ENCODE measurements at regions not wholly inside any gene's neighbourhood (a gene's known extent, or its start where the extent isn't known, plus 50 kb on each side); places are given as distances from the start of the nearest gene placed in this dataset.
"Not testable (repeated sequence)": the region's sequence is repeated elsewhere in the genome, so short reads cannot be mapped to it uniquely, and the experiment has no call there.

DNA sequence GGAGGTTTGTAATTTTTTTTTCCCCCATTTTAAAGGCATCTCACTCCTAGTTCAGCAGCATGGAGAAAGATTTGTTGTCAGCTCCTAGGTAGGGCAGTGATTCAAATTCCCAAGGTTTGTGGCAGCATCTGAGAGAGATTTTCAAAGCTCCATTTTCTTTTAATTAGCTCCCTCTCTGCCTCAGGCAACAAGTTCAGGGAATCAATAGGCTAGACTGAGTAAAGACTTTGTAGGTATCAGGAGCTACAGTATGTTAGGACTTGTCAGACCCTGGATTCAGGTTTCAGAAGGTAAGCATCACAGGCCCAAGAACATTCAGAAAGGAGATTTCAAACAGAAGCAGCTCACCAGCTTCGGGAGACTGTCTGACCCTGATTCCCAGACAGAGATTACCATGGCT is 273.3 kb upstream of the ERBB4 start:
- no peak for ATAC-seq

DNA sequence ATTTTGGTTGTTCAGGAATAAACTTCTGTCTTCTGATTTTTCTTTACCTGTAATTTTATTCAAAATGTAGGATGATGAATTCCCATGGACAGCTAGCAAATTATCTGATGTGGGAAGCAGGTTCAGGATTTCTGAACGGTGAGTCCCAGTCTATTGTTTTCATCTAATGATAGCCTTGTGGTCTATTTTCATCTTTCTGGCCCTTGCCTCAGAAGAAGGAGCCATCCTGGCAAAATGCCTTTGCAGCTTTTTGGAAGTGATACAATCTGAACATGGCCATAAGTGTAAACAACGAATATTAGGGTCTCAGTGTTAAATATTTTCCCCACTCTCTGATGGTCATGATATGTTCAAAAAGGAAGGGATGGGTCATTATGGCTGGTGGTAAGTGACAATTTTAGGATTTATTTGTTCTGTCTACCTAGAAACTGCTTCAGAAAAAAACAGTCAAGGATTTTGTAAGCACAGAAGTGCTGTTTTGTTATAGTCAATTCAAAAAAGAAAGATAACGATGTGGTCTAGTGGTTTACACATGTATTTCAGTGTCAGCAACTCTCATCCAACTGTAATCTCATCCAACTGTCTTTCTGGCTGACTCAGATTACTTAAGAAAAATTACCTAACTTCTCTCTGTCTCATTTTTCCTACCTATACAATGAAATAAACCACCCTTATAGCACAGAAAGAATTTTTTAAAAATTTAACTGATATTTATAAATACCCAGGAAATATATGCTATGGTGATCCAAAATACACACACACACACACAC is 272.6 kb upstream of the ERBB4 start:
- ATAC-seq (peak; percentile 44), DNase-seq (no peak)
- no peak overlapping the region for H3K27ac Mint-ChIP-seq
- H3K27me3 Mint-ChIP-seq, result peaks cover 1% of the 10 kb centered on the region
- no peaks in the 10 kb centered on the region for H3K9me3 Mint-ChIP-seq
- no peak overlapping the region for H3K4me3 Mint-ChIP-seq
- H3K36me3 Mint-ChIP-seq (ENCODE audit: low read depth), result no peaks in the 10 kb centered on the region
- H3K4me1 Mint-ChIP-seq, result peaks cover 13% of the 10 kb centered on the region

More for the DNA sequence above, 273.3 kb upstream of the ERBB4 start:
- H3K27me3 Mint-ChIP-seq, result peaks cover 1% of the 10 kb centered on the region
- no peak for DNase-seq
- no peaks in the 10 kb centered on the region for H3K36me3 Mint-ChIP-seq (ENCODE audit: low read depth)
- H3K4me3 Mint-ChIP-seq, result no peak overlapping the region
- H3K9me3 Mint-ChIP-seq, result no peaks in the 10 kb centered on the region
- no peak overlapping the region for H3K27ac Mint-ChIP-seq
- peaks cover 13% of the 10 kb centered on the region for H3K4me1 Mint-ChIP-seq

DNA sequence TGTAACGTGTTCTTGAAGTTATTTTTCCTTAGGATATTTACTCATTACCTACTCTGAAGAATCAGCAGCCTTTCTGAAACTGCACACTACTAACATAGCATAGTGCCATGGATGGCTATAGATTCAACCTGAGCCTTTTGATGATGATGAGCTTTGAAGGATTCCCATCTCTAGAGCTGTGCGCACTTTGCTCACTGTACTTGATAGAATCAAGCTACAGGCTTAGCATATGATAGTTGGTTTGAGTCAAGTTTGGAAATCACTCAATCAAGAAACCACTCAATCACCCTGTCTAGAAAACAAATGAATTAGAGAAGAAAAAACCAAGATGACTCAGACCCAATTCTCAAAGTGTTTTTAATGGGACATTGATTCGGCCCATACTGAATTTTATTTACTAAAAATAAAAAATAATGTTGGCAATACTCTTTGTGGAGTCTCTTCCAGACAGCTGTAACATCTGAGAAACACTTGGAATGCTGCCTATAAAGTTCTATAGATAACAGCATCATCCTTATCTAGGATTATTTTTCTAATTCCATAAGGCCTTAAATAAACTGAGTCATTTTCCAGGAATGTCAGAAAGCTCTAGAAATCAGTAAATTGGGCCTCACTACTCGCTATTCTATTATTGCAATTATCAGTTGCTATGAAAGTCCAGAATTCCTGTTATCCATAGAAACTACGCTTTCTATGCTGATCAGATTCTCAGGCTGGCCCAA is 259.0 kb upstream of the ERBB4 start:
- ATAC-seq, result peak; percentile 43
- no peaks in the 10 kb centered on the region for H3K4me1 Mint-ChIP-seq
- H3K4me3 Mint-ChIP-seq, result no peak overlapping the region
- H3K36me3 Mint-ChIP-seq (ENCODE audit: low read depth), result no peaks in the 10 kb centered on the region
- no peaks in the 10 kb centered on the region for H3K27me3 Mint-ChIP-seq
- DNase-seq, result no peak
- no peaks in the 10 kb centered on the region for H3K9me3 Mint-ChIP-seq
- H3K27ac Mint-ChIP-seq, result no peak overlapping the region

DNA sequence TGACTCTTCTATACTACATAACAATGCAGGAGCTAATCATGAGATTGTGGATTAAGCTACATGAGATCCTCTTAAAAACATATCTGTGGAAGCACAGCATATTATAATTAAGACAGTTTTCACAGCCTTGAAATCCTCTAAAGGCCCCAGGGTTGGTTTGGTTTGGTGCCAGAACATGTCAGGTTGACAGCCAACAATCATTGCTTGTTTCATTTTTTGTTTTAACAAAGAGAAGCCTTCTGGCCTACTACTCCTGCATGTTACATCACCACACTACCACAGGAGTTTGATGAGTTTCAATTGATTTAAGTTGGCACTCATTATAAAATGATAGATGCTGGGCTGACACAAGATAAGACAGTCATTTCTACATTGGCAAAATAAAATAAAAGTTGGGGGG is 255.9 kb upstream of the ERBB4 start:
- DNase-seq, result no peak
- Mint-ChIP-seq H3K4me1 (no peaks in the 10 kb centered on the region), H3K36me3 (ENCODE audit: low read depth) (no peaks in the 10 kb centered on the region), H3K9me3 (no peaks in the 10 kb centered on the region), H3K27ac (no peak overlapping the region), H3K4me3 (no peak overlapping the region), H3K27me3 (no peaks in the 10 kb centered on the region)
- no peak for ATAC-seq

DNA sequence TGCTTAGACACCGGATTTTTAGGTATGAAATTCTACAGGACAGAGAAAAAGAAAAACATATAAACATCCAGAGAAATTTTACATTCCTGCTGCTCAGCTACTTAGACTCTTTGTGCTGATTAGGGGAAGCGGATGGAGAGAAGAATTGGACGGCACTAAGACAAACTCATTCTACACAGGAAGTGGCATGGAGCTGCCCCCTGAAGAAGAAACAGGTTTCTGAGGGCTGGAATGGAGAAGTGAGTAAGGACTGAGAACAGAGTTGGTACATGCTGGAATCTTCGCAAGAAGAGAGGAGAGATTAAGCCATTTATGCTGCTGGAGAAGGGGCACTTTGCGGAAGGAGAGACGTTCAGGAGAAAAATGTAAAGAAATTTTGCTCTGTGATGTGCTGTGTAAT is 253.0 kb upstream of the ERBB4 start:
- Mint-ChIP-seq H3K27ac (no peak overlapping the region), H3K4me3 (no peak overlapping the region), H3K4me1 (no peaks in the 10 kb centered on the region), H3K36me3 (ENCODE audit: low read depth) (no peaks in the 10 kb centered on the region), H3K27me3 (no peaks in the 10 kb centered on the region), H3K9me3 (peaks cover 4% of the 10 kb centered on the region)
- DNase-seq (no peak), ATAC-seq (no peak)

DNA sequence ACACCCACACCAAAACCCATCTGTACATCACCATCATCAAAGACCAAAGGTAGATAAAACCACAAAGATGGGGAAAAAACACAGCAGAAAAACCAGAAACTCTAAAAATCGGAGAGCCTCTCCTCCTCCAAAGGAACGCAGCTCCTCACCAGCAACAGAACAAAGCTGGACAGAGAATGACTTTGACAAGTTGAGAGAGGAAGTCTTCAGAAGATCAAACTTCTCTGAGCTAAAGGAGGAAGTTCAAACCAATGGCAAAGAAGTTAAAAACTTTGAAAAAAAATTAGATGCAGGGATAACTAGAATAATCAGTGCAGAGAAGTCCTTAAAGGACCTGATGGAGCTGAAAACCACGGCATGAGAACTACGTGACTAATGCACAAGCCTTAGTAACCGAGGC is 247.5 kb upstream of the ERBB4 start:
- not testable (repeated sequence) for H3K27ac Mint-ChIP-seq; ATAC-seq; DNase-seq; H3K27me3 Mint-ChIP-seq; H3K4me3 Mint-ChIP-seq; H3K4me1 Mint-ChIP-seq; H3K36me3 Mint-ChIP-seq (ENCODE audit: low read depth)
- H3K9me3 Mint-ChIP-seq, result peaks cover 21% of the 10 kb centered on the region

DNA sequence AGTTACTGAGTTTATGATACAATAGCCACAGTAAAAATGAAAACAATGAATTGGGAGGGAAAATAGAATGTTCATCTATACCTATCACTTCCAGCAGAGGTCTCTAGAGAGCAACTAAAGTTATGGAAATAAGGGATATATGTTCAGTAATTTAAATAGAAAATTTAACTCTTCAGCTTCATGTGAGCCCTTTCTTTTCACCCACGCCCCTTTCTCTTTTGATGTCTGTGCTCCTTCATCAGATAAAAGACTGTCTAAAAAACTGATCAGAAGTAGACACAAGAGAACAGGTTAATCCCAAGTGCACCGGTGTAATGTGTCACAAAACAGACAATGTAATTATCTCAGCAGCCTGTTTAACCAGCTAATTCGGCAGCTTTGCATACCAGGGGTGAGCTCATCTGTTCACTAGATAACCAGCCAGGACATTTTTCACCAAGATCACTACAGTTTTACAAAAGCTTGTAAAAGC is 238.5 kb upstream of the ERBB4 start:
- Mint-ChIP-seq H3K27me3 (no peaks in the 10 kb centered on the region), H3K9me3 (no peaks in the 10 kb centered on the region), H3K36me3 (ENCODE audit: low read depth) (no peaks in the 10 kb centered on the region), H3K4me3 (no peak overlapping the region), H3K4me1 (peaks cover 4% of the 10 kb centered on the region), H3K27ac (no peak overlapping the region)
- no peak for ATAC-seq
- DNase-seq, result no peak

DNA sequence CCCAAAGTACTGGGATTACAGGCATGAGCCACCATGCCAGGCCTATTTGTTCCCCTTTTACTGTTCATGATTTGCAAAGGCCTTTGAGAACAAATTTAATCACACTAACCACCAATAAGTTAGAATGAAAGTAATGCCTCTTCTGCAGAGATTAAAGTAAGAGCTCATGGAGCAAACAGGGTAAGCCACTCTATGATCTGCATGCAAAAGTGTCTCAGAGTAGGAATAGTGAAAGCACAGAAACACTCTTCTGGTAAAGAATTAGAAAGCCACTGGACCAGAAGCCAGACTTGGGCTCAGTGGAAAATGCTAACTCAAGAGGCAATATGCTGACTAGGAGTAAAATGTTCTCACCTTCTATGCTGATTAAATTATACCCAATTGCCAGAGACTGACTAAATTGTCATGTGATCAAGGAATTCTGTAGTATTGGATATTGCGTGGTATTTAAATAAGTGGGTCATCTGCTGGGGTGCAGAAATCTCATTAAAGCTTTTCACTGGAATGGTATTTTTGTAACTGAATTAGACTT is 235.3 kb upstream of the ERBB4 start:
- no peaks in the 10 kb centered on the region for H3K27me3 Mint-ChIP-seq
- ATAC-seq, result no peak
- no peaks in the 10 kb centered on the region for H3K36me3 Mint-ChIP-seq (ENCODE audit: low read depth)
- H3K4me1 Mint-ChIP-seq, result peaks cover 4% of the 10 kb centered on the region
- no peak overlapping the region for H3K27ac Mint-ChIP-seq
- no peaks in the 10 kb centered on the region for H3K9me3 Mint-ChIP-seq
- no peak overlapping the region for H3K4me3 Mint-ChIP-seq
- DNase-seq, result no peak

DNA sequence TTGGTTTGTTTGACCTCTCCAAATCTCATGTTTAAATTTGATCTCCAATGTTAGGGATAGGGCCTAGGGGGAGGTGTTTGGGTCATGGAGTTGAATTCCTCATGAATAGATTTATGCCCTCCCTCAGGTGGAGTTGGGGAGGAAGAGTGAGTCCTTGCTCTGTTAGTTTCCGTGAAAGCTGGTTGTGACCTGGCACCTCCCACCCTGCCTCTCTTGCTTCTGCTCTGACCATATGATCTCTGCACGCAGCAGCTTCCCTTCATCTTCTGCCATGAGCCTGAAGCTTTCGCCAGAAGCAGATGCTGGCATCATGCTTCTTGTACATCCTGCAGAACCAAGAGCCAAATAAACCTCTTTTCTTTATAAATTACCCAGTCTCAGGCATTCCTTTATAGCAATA is 231.6 kb upstream of the ERBB4 start:
- H3K4me3 Mint-ChIP-seq, result no peak overlapping the region
- H3K27me3 Mint-ChIP-seq, result no peaks in the 10 kb centered on the region
- no peaks in the 10 kb centered on the region for H3K4me1 Mint-ChIP-seq
- no peaks in the 10 kb centered on the region for H3K9me3 Mint-ChIP-seq
- ATAC-seq, result no peak
- DNase-seq, result no peak
- H3K36me3 Mint-ChIP-seq (ENCODE audit: low read depth), result no peaks in the 10 kb centered on the region
- H3K27ac Mint-ChIP-seq, result no peak overlapping the region

DNA sequence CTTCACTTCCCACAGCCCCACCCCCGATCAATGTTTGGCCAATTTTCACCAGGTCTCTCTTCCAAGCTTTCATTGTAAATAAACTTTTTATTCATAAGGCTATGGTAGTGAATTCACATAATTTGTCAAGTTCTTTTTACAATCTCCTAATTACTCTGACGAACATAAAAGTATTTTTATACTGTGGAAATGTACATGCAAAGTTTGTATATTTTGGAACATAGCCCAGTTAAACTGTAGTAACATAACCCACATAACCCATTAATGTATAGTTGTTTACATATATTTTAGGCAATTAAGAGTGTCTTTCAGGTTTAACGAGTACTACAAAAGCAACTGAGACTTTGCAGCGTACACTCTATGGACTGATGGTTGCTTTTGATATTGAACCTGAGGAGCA is 228.3 kb upstream of the ERBB4 start:
- Mint-ChIP-seq H3K4me1 (no peaks in the 10 kb centered on the region), H3K4me3 (no peak overlapping the region), H3K36me3 (ENCODE audit: low read depth) (no peaks in the 10 kb centered on the region), H3K9me3 (peaks cover 4% of the 10 kb centered on the region), H3K27ac (no peak overlapping the region), H3K27me3 (no peaks in the 10 kb centered on the region)
- no peak for DNase-seq
- no peak for ATAC-seq

DNA sequence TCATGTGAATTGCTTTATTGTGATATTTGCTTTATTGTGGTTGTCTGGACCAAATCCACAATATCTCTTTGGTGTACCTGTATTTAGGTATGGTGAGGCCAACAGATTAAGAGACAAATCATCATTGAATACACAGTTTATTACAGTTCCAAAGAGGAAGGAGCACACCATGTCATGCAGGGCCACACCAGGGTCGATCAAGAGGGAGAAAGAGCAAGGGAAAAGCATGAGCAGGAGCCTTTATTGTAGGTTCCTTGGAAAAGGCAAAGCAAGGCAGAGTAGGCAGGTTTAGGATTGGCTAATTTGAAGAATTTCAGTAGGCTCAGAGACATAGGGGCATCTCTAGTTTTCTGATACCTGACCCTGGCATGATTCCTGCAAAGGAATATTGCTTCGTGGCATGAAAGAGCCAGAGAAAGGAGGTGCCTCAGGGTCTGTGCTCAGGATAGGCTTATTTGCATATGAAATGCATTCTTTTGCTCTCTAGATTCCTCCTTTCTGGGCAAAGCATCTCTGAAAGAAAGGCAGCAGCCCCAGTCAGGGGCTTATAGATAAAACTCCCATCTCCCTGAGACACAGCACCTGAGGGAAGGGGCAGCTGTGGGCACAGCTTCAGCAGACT is 214.2 kb upstream of the ERBB4 start:
- no peaks in the 10 kb centered on the region for H3K36me3 Mint-ChIP-seq (ENCODE audit: low read depth)
- peaks cover 30% of the 10 kb centered on the region for H3K9me3 Mint-ChIP-seq
- DNase-seq (no peak), ATAC-seq (no peak)
- H3K27me3 Mint-ChIP-seq, result no peaks in the 10 kb centered on the region
- H3K4me3 Mint-ChIP-seq, result no peak overlapping the region
- no peak overlapping the region for H3K27ac Mint-ChIP-seq
- H3K4me1 Mint-ChIP-seq, result no peaks in the 10 kb centered on the region

DNA sequence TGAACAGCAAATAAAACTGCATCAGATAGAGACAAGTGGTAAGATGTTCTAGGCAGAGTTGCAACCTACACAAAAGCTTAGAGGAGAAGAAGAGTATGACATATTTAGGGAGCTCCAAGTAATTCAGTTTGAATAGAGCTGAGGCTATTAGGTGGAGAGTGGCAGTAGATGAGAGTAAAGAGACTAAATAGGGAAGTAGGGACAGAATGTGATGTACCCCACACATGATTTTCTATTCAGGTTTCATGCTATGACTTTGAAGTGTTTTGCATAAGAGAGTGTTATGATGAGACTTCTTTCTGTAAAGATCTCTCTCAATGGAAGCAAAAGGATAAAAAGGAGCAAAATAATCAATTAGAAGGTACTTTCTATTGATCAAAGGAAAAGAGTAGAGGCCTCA is 206.8 kb upstream of the ERBB4 start:
- H3K27ac Mint-ChIP-seq, result no peak overlapping the region
- H3K4me1 Mint-ChIP-seq, result no peaks in the 10 kb centered on the region
- no peaks in the 10 kb centered on the region for H3K36me3 Mint-ChIP-seq (ENCODE audit: low read depth)
- H3K4me3 Mint-ChIP-seq, result no peak overlapping the region
- no peaks in the 10 kb centered on the region for H3K27me3 Mint-ChIP-seq
- DNase-seq, result no peak
- H3K9me3 Mint-ChIP-seq, result no peaks in the 10 kb centered on the region
- no peak for ATAC-seq

DNA sequence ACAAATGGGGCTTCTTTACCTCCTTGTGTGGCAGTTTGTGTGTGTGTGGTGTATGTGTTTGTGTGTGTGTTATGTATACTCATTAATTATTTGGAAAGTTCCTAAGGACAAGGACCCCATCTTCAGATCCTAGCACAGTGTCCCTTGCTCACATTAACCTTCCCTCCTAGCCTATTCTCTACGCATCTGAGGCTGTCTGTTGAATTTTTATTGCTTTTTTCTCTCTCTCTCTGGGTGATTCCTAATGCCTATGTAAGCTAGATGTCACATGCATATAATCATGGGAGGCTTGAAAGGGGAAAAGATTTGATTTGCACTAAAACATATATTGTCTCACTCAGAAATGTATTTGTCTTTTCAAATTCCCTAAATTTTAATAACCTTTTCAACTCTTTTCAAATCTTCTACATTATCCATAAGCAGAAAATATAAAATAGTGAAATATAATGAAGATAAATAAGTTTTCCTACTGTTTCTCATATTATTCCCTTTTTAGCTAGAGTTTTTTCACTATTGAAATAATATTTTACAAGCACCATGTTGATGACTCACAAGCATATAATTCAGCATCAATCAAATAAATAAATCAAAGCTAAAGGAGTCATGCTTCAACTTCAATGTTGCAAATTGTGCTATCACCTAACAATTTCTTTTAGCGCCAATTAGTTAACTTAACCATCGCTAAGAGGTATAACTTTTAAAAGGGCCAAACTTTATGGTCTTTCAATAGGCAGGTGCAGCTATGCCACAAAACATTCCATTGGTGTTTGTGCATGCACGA is 199.0 kb upstream of the ERBB4 start:
- DNase-seq (no peak), ATAC-seq (no peak)
- no peaks in the 10 kb centered on the region for H3K4me1 Mint-ChIP-seq
- H3K27me3 Mint-ChIP-seq, result peaks cover 4% of the 10 kb centered on the region
- no peaks in the 10 kb centered on the region for H3K36me3 Mint-ChIP-seq (ENCODE audit: low read depth)
- H3K27ac Mint-ChIP-seq, result no peak overlapping the region
- H3K4me3 Mint-ChIP-seq, result no peak overlapping the region
- H3K9me3 Mint-ChIP-seq, result no peaks in the 10 kb centered on the region

DNA sequence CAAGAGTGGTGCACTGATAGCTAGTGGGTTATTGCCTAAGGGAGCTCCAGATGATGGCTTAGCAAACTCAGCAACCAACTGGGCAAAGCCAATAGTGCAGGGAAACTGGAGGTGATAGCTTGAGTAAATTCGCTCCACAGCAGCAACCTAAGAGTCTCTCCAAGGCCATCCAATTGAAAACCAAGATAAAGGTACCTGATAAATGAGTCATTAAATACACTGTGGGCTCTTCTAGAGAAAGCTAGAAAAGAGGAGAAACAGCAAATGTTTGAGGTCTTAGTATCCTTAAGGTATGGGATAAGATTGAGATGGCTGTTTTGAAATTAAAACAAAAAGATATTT is 197.8 kb upstream of the ERBB4 start:
- Mint-ChIP-seq H3K4me1 (peaks cover under 1% of the 10 kb centered on the region), H3K27me3 (peaks cover 4% of the 10 kb centered on the region), H3K4me3 (no peak overlapping the region), H3K27ac (no peak overlapping the region), H3K36me3 (ENCODE audit: low read depth) (no peaks in the 10 kb centered on the region), H3K9me3 (no peaks in the 10 kb centered on the region)
- no peak for DNase-seq
- no peak for ATAC-seq

Data from activated naive CD8-positive, alpha-beta T cell treated with anti-CD3 and anti-CD28 coated beads, Interleukin-2, amount 50 U/mL, for 24 hours (primary cell).